SKM-1 (cell line): ENCODE measurements at regions not wholly inside any gene's neighbourhood (a gene's known extent, or its start where the extent isn't known, plus 50 kb on each side); places are given as distances from the start of the nearest gene placed in this dataset.

ENCODE experiments used
- DNase-seq: peaks from one replicate; lab custom pipeline; 2025; ENCODE audit not compliant: unreplicated experiment; lab: John Stamatoyannopoulos, UW

DNA sequence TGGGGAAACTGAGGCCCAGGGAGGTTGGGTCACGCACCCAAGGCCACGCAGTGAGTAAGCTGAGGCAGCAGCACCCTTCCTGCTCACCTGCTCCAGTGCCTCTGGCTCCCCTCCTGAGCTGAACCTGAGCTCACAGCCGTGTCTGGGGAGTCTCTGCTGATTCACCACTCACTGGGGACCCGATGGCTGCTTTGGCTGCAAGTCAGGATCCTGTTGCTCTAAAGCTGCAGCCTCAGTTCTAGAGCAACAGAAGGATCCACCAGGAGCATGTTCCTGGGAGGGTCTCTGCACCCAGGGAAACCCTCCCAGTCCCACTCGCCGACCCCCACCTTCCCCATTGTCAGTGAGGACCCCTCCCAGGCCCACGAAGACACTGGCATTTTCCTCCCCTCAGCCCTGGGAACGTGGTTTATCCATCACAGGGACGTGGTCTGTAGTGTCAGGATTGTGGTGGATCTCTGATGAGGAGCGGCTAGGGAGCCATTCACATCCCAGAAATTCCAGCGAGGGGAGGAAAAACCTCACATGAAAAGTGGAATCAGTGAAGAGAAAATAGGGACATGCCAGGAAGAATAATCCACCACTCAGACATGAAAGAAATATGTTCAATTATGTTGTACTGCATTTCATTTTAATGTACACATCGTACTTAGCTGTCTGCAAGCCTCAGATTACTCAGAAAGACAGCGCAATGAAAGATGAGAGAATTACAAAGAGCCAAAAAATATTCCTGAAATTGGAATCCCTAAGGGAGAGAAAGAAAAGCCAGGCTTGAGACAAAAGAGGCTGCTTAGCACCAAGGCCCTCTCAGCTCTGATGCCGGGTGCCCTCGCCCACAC, 447.2 kb downstream of the MATN1 start:
- DNase-seq: no peak

GRCh38 chr1:30274976-30275621, 448.3 kb downstream of the MATN1 start:
- no peak for DNase-seq

DNA sequence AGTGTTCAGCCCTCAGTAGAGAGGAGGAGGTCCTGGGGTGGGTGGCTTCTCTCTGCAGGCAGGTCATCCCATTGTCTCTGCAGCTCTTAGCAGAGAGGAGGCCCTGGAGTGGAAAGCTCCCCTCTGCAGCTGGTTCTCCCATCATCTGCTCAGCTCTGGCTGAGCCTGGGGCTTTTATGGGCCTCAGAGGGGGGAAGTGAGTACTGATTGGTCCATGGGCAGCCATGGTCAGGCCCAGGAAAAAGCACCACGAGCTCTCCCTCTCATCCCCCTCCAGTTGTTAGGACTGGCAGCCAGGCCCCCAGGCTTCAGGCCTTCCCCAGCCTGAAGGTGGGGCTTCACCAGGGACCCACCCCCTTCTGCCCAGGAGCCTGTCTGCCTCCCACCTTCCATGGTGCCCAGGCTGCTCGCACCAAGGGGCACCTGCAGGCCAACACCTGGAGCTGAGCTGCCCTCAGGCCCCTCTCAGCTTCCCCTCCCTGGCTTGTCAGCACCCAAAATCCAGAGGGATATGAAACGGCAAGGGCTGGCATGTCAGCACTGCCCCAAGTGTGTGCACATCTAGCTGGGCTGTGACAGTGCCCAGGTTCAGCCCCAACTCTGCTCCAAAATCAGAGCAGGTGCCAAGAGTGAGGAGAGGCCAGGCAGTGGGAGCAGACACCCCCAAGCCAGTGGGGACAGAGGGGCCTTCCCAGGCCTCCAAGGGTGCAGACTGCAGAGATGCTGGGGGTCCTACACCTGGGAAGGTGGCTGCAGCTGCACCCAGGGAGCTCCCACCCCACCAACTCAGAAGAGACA, 449.0 kb downstream of the MATN1 start:
- DNase-seq: no peak

GRCh38 chr1:30273456-30273855, 449.9 kb downstream of the MATN1 start:
- no peak for DNase-seq

DNA sequence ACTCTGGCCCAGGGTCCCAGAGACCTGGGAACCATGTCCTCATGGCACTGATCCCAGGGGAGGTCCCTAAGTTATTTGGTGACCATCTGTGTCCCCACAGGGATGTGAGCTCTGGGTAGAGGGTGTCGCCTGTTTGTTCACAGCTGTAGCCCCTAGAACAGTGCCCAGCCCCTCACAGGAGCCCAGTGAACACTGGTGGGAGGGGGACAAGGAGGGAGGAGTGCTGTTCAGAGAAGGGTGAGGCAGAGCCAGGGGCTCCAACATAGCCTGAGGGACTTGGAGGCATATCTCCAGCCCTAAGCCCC, 450.4 kb downstream of the MATN1 start:
- no peak for DNase-seq

DNA sequence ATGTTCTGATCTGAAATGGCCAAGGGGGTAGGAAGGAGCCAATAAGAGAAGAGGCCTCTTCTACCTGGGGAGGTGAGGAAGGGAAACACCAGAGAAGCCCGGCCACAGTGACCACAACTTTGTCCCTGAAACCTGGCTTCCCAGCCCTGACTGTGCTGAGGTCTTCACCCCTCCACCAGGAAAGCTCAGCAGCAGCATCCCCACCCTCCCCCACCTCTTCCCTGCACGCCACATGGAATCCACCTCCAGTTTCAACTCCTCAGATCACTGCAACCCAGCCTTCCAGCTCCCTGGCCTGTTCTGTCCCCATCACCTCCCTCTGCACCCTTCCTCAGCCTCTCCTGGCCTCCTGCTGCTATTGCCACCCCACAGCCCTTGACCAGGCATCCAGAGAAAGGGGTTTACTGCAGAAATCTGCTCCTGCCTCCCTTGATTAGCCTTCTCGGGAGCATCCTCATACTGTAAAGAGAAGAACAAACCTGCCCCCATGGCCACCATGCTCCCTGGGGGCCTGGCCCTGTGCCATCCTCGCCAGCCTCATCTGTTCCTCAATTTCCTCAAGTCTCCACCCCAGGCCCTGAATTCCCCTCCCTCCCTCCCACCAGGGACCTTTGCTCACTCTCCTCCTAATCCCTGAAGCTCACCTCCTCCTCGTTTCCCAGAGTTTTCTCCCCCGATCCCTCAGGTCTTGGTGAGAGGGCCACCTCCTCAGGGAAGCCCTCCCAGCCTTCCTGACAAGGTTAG, 450.9 kb downstream of the MATN1 start:
- no peak for DNase-seq

GRCh38 chr1:30271401-30272276, 451.7 kb downstream of the MATN1 start:
- no peak for DNase-seq

- no peak for DNase-seq
Observed at GRCh38 chr1:30270461-30270860, 452.9 kb downstream of the MATN1 start.

- DNase-seq: no peak
Observed at GRCh38 chr1:30268923-30269666, 454.3 kb downstream of the MATN1 start.

DNA sequence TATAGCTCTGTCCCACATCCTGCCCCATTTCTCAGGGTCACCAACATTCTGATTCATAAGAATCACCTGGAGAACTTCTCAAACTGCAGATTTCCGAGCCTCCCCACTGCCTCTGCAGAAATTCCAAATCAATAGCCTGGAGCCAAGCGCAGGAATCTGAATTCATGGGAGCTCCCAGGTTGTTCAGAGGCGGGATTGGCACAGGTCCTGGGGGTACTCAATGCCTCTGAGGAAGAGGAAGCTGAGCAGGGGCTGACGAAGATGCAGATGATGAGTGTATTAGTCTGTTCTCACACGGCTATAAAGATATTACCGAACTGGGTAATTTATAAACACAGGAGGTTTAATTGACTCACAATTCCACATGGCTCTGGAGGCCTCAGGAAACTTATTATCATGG, 455.5 kb downstream of the MATN1 start:
- DNase-seq: no peak

GRCh38 chr1:30267046-30267445, 456.3 kb downstream of the MATN1 start:
- no peak for DNase-seq

DNA sequence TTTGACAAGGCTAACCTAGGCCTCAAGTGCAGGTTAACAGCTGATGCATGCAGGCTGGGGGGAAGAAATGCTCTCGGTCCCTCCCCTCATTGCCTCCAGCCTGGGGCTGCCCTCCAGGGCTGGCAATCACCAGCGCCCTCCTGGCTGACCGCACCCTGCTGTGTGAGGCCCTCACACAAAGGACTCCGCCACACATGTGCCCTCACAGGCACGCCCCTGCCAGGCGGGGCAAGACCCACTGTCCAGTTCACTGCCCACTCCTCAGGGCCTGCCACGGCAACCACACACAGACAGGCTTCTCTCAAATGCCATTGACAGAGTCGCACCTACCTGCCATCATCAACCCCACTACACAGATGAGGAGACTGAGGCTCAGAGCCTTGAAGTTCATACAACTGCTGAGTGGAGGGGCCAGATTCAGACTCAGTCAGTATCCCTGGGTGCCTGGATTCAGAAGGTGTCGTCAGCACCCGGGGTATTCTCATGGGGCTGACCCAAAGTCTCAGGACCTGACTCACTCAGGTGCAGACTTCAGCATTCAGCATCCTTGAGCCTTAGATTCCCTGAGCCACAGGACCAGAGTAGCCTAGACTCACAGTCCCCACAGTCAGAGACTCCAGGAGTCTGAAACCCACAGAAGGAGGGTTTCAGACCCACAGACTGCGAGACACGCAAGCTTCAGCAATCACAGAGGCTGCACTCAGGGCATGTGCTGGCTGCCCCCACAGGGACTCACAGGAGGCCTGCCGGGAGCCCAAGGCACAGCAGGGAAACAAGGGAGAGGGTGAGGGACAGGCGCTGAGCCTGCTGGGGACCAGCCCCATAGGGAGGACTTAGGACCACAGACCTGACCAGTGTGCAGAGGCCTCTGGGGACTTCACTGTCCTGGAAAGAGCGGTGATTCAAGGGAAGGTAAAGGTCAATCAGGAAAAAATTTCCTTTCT, 458.0 kb downstream of the MATN1 start:
- DNase-seq: no peak

DNA sequence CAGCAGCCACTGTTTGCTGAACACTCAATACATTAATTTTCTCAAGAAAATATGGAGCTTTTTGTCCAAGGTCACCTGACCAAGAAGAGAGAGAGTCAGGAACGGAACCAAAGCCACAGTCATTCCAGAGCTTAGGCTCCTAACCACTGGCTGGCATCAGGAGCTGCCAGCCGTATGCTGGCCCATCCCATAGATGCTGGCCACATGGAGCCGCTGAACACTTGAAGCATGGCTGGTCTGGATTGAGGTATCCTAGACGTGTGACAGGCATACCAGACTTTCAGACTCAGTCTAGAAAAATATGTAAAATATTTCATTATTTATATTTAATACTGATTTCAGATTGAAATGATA, 458.7 kb downstream of the MATN1 start:
- DNase-seq: no peak

DNA sequence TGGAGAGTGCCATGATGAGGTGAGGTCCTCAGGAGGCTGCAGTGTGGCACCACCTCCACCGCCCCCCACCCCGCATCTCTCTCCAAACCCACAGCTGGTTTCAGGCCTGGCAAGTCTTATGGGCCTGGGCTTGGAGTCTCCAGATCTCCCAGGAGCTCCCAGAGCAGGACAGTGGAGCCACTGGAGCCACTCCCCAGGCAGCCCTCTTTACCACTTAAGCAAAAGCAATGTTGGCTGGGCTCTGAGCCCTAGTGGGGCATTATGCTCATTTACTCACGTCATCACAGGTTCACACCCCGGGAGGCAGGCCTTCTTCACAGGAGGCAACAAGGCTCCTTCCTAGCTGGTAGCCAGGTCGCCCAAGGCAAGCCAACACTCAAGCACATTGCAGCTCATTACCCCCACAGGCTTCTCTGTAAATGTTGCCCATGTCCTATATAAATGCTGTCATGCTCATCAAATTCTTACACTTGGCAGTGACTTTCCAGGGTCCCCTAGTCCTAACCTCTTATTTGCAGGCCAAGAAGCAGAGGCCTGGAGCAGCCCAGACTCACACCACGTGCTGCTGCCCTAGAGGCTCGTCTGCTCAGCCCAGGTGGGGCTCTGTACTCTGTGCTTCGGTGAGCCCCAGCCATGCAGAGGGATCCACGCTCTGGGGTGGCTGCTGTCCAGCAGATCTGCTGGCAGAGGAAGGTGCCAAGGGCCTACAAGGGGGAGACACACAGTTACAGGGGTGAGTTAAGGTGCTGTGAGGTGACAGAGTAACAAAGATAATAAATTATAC, 459.3 kb downstream of the MATN1 start:
- DNase-seq: no peak

DNA sequence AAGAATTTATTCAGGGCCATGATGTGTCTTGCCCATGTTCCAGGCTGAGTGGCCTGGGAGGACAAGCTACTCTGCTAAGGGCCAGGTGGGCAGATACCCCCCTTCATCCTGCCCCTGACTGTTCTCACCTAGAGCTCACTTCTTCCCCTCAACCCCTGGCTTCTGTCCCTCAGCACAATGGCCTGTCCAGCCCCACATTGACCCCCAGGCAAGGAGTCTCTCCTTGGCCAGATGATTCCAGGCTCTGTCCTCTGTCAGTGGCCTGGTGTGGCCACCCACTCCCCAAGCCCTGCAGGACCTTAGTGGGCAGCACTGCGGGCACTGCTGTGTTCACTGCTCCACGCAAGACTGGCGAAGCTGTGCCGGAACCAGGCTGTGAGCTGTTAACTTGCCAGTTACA, 460.0 kb downstream of the MATN1 start:
- DNase-seq: no peak

GRCh38 chr1:30262158-30262557, 461.2 kb downstream of the MATN1 start:
- no peak for DNase-seq

DNA sequence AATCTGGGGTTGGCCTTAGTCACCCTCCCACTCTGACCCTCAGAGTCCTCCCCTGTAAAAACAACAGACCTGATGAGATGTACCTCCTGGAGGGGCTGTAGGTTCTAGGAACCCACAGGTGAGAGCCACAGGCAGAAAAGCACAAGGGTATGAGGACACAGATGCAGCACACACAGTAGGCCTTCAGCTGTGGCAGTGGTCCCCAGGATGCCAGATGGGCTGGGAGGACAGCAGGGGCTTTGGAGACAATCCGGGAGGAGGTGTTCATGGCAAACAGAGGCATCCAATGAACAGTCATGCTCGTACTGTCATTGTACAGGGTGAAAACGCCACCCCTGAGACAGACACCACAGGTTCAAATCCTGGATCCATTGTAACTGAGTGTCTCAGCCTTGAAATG, 463.1 kb downstream of the MATN1 start:
- no peak for DNase-seq

DNA sequence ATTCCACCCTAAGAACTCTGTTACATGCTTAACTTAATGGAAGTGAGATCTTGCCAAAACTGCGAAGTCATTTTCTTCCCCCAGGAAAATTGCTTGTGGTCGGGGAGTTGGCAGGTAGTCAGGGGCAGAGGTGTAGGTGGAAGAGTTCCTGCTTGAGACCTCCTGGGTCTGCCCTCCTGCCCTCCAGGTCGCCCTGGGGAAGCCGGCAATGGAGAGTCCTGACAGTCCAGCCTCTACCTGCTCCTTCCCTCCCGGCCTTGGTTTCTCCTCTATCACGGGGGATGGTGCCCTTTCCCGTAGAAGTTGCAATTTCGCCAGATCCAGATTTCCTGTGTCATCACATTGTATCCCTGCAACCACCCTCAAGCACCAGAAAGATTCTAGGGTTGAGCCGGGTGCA, 463.8 kb downstream of the MATN1 start:
- no peak for DNase-seq
